ENCODE measurements at regions not wholly inside any gene's neighbourhood (a gene's known extent, or its start where the extent isn't known, plus 50 kb on each side); places are given as distances from the start of the nearest gene placed in this dataset.

GRCh38 chr13:34502011-34502410, 440.1 kb upstream of the NBEA start:
- TF ChIP-seq CTCF (IDR thresholded peaks at IDR 0.05; ENCODE audit: low read depth, low read length, missing input control) (no peak), MAX (IDR thresholded peaks at IDR 0.05) (no peak), YY1 (IDR thresholded peaks at IDR 0.05) (no peak), GABPA (IDR thresholded peaks at IDR 0.05 in 1 of 2, conservative IDR thresholded peaks at IDR 0.05 in 1 of 2) (no peak), FOXA1 (IDR thresholded peaks at IDR 0.05) (no peak), REST (IDR thresholded peaks at IDR 0.05) (no peak), HNF4G (IDR thresholded peaks at IDR 0.05) (no peak), JUND (IDR thresholded peaks at IDR 0.05) (no peak), SP1 (IDR thresholded peaks at IDR 0.05) (no peak), TAF1 (conservative IDR thresholded peaks at IDR 0.05) (no peak), RAD21 (IDR thresholded peaks at IDR 0.05) (no peak), EGR1 (IDR thresholded peaks at IDR 0.05; ENCODE audit: low read depth in 2 of 2) (no peak)

Data from liver (tissue), 3 donors.